ENCODE measurements at regions not wholly inside any gene's neighbourhood (a gene's known extent, or its start where the extent isn't known, plus 50 kb on each side); places are given as distances from the start of the nearest gene placed in this dataset.

GRCh38 chr2:11889854-11890253 lies 143.4 kb downstream of the LPIN1 start:
- intact Hi-C loops (cut with micrococcal nuclease): no loop called here
- Histone ChIP-seq H3K36me3 (ENCODE audit: control insufficient read depth in 1 of 2, insufficient read depth in 2 of 2, low read length in 2 of 2) (no peaks in the 10 kb centered on the region), H4K20me1 (ENCODE audit: insufficient read depth) (no peaks in the 10 kb centered on the region), H3K4me3 (replicated peaks in 1 of 2; ENCODE audit: low read depth in 1 of 2, low read length in 2 of 2) (no peak overlapping the region), H3K4me2 (ENCODE audit: low read length) (no peak overlapping the region), H3K27ac (ENCODE audit: low read depth, low read length) (no peak overlapping the region), H3K9me2 (ENCODE audit: insufficient read depth) (no peaks in the 10 kb centered on the region), H3K9ac (ENCODE audit: low read length) (no peak overlapping the region), H3K9me3 (ENCODE audit: control insufficient read depth in 1 of 2, insufficient read depth in 1 of 2, low read depth in 1 of 2, low read length in 2 of 2) (peaks cover 0 to 7% of the 10 kb centered on the region in 2 experiments; a peak in 1 of 4 replicates), H3K4me1 (ENCODE audit: control insufficient read depth in 1 of 2, insufficient read depth in 2 of 2, low read length in 2 of 2) (no peaks in the 10 kb centered on the region), H3K79me2 (ENCODE audit: insufficient read depth, low read length) (no peaks in the 10 kb centered on the region), H3K27me3 (ENCODE audit: insufficient read depth, low read length) (no peaks in the 10 kb centered on the region), H2AFZ (ENCODE audit: low read depth, low read length, poor library complexity, severe bottlenecking) (no peak overlapping the region)
- TF ChIP-seq ZFX (IDR thresholded peaks at IDR 0.05): no peak
- no peak for TF ChIP-seq CBX3 (IDR thresholded peaks at IDR 0.05; ENCODE audit: low read depth)
- TF ChIP-seq EZH2 (IDR thresholded peaks at IDR 0.05): no peak
- no peak for TF ChIP-seq SIN3A (IDR thresholded peaks at IDR 0.05; ENCODE audit: low read depth)
- no peak for TF ChIP-seq YY1 (IDR thresholded peaks at IDR 0.05; ENCODE audit: extremely low read depth, insufficient replicate concordance, low read depth, low read length)
- no peak for TF ChIP-seq CEBPB (IDR thresholded peaks at IDR 0.05; ENCODE audit: low read depth)
- no peak for TF ChIP-seq ZBTB33 (IDR thresholded peaks at IDR 0.05; ENCODE audit: extremely low read depth, insufficient replicate concordance, low read length)
- no peak for TF ChIP-seq FOSL1 (IDR thresholded peaks at IDR 0.05; ENCODE audit: low read depth)
- TF ChIP-seq TCF7L2 (IDR thresholded peaks at IDR 0.05; ENCODE audit: borderline replicate concordance, extremely low read depth, insufficient read depth, insufficient read length): no peak
- no peak for TF ChIP-seq CTCF (IDR thresholded peaks at IDR 0.05 in 2 of 3, conservative IDR thresholded peaks at IDR 0.05 in 1 of 3; ENCODE audit: borderline replicate concordance in 1 of 3, insufficient read depth in 1 of 3, low read depth in 2 of 3, low read length in 2 of 3)
- TF ChIP-seq, protein P1, sequence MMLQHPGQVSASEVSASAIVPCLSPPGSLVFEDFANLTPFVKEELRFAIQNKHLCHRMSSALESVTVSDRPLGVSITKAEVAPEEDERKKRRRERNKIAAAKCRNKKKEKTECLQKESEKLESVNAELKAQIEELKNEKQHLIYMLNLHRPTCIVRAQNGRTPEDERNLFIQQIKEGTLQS (IDR thresholded peaks at IDR 0.05): no peak
- TF ChIP-seq EGR1 (IDR thresholded peaks at IDR 0.05; ENCODE audit: low read depth): no peak
- no peak for TF ChIP-seq ZNF274 (IDR thresholded peaks at IDR 0.05; ENCODE audit: low read depth, low read length)
- no peak for TF ChIP-seq ELF1 (IDR thresholded peaks at IDR 0.05; ENCODE audit: borderline replicate concordance, low read depth)
- no peak for TF ChIP-seq EZH2phosphoT487 (IDR thresholded peaks at IDR 0.05; ENCODE audit: borderline replicate concordance)
- TF ChIP-seq POLR2AphosphoS5 (IDR thresholded peaks at IDR 0.05; ENCODE audit: low read depth, low read length): no peak
- TF ChIP-seq, protein P2, sequence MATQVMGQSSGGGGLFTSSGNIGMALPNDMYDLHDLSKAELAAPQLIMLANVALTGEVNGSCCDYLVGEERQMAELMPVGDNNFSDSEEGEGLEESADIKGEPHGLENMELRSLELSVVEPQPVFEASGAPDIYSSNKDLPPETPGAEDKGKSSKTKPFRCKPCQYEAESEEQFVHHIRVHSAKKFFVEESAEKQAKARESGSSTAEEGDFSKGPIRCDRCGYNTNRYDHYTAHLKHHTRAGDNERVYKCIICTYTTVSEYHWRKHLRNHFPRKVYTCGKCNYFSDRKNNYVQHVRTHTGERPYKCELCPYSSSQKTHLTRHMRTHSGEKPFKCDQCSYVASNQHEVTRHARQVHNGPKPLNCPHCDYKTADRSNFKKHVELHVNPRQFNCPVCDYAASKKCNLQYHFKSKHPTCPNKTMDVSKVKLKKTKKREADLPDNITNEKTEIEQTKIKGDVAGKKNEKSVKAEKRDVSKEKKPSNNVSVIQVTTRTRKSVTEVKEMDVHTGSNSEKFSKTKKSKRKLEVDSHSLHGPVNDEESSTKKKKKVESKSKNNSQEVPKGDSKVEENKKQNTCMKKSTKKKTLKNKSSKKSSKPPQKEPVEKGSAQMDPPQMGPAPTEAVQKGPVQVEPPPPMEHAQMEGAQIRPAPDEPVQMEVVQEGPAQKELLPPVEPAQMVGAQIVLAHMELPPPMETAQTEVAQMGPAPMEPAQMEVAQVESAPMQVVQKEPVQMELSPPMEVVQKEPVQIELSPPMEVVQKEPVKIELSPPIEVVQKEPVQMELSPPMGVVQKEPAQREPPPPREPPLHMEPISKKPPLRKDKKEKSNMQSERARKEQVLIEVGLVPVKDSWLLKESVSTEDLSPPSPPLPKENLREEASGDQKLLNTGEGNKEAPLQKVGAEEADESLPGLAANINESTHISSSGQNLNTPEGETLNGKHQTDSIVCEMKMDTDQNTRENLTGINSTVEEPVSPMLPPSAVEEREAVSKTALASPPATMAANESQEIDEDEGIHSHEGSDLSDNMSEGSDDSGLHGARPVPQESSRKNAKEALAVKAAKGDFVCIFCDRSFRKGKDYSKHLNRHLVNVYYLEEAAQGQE (IDR thresholded peaks at IDR 0.05; ENCODE audit: low read depth): no peak
- CTCF ChIA-PET: no interaction called here
- ATAC-seq (no peak), DNase-seq (ENCODE audit: low read depth, low spot score) (no peak)
- RAD21 ChIA-PET (ENCODE audit: low non-redundant PET in 1 of 2, low total read pairs in 2 of 2, uncharacterized antibody in 2 of 2, unreplicated experiment in 2 of 2): no interaction called here
- POLR2A ChIA-PET: no interaction called here
- no TSS peak for BruUV-seq (replicated peaks)
